ENCODE measurements at regions not wholly inside any gene's neighbourhood (a gene's known extent, or its start where the extent isn't known, plus 50 kb on each side); places are given as distances from the start of the nearest gene placed in this dataset.

DNA sequence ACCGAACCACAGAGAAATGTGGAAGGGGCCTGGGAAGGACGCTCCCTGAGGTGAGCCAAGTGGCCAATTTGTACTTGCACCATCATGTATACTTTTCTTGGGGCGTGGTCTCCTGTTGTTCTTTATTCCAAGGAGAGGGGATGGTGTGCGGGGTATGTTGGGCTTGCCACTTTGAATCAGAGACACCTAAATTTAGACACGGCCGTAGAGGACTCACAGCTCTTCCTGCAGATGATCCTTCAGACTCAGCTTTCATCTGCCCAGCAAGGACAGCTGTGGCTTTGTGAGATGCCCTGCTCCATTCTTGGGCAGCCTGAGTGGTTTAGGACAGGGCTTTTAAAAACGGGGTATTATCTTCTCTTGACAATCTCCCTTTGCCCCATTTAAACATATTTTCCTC, 473.2 kb downstream of the REEP3 start:
- TF ChIP-seq POLR2A (IDR thresholded peaks at IDR 0.05): no peak
- TF ChIP-seq, protein P1, sequence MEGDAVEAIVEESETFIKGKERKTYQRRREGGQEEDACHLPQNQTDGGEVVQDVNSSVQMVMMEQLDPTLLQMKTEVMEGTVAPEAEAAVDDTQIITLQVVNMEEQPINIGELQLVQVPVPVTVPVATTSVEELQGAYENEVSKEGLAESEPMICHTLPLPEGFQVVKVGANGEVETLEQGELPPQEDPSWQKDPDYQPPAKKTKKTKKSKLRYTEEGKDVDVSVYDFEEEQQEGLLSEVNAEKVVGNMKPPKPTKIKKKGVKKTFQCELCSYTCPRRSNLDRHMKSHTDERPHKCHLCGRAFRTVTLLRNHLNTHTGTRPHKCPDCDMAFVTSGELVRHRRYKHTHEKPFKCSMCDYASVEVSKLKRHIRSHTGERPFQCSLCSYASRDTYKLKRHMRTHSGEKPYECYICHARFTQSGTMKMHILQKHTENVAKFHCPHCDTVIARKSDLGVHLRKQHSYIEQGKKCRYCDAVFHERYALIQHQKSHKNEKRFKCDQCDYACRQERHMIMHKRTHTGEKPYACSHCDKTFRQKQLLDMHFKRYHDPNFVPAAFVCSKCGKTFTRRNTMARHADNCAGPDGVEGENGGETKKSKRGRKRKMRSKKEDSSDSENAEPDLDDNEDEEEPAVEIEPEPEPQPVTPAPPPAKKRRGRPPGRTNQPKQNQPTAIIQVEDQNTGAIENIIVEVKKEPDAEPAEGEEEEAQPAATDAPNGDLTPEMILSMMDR (IDR thresholded peaks at IDR 0.05): no peak
- TF ChIP-seq EP300 (IDR thresholded peaks at IDR 0.05): no peak
